SK-N-SH (cell line): ENCODE measurements at regions not wholly inside any gene's neighbourhood (a gene's known extent, or its start where the extent isn't known, plus 50 kb on each side); places are given as distances from the start of the nearest gene placed in this dataset.

Experiments
- CTCF ChIA-PET: fragments of 300-600, 350-600 bp; formaldehyde crosslinking; extraction: SDS; loops from one replicate; lab custom pipeline; 2021; lab: Yijun Ruan, JAX
- POLR2A ChIA-PET: fragments of 350-600 bp; sonication (Branson Sonifier 250); formaldehyde crosslinking; extraction: SDS; loops from one replicate; lab custom pipeline; 2020; ENCODE audit warnings: antibody characterized with exemption, inconsistent platforms; lab: Yijun Ruan, JAX
- DNase-seq: peaks from one replicate; pipeline ENCODE4 v3.0.0; 2012
- H2AFZ ChIP-seq: fragments of 200-600 bp; sonication (generic); 2 replicates; pipeline ENCODE4 v1.8.1; 2016; ENCODE audit warnings: antibody characterized with exemption, mild to moderate bottlenecking, low read depth
- H3F3A ChIP-seq: fragments of 200-600 bp; sonication (generic); replicated peaks from 2 replicates; pipeline ENCODE3; 2016; ENCODE audit warnings: antibody characterized with exemption, mild to moderate bottlenecking; ENCODE audit not compliant: insufficient read depth
- H3K27ac ChIP-seq, 2 experiments: fragments of 200-500 bp in 1 of 2; fragments of 200-600 bp in 1 of 2; sonication (Bioruptor generic) in 1 of 2; sonication (generic), shearing (Covaris generic) in 1 of 2; 2 replicates each; pipeline versions ENCODE4 v1.5.1 to v1.6.1; 2014 to 2016; ENCODE audit warnings: low read depth in 2 of 2, inconsistent platforms in 1 of 2, low read length in 1 of 2, mild to moderate bottlenecking in 1 of 2, mixed read lengths in 1 of 2
- H3K27me3 ChIP-seq: fragments of 200-600 bp; sonication (generic), shearing (Covaris generic); 2 replicates; pipeline ENCODE4 v1.6.1; 2016; ENCODE audit warnings: mixed run types; ENCODE audit not compliant: insufficient read depth
- H3K36me3 ChIP-seq, 2 experiments: fragments of 200-500 bp in 1 of 2; fragments of 200-600 bp in 1 of 2; sonication (Bioruptor generic) in 1 of 2; sonication (generic) in 1 of 2; replicated peaks in 1 of 2; 2 replicates each; pipeline versions ENCODE3 to v1.5.1; 2014 to 2016; ENCODE audit warnings: low read length in 1 of 2, mild to moderate bottlenecking in 1 of 2; ENCODE audit not compliant: insufficient read depth in 2 of 2, control insufficient read depth in 1 of 2
- H3K4me1 ChIP-seq, 2 experiments: fragments of 200-500 bp in 1 of 2; fragments of 200-600 bp in 1 of 2; sonication (Bioruptor generic) in 1 of 2; sonication (generic), shearing (Covaris generic) in 1 of 2; 2 replicates each; pipeline versions ENCODE4 v1.5.1 to v1.6.1; 2014 to 2016; ENCODE audit warnings: low read depth in 1 of 2, low read length in 1 of 2, mixed run types in 1 of 2; ENCODE audit not compliant: insufficient read depth in 2 of 2, control insufficient read depth in 1 of 2
- H3K4me2 ChIP-seq: fragments of 200-600 bp; sonication (generic), shearing (Covaris generic); 2 replicates; pipeline ENCODE4 v1.6.1; 2017; ENCODE audit warnings: mixed run types
- H3K4me3 ChIP-seq, 2 experiments: fragments of 200-500 bp in 1 of 2; fragments of 200-600 bp in 1 of 2; sonication (Bioruptor generic) in 1 of 2; sonication (generic), shearing (Covaris generic) in 1 of 2; 2 replicates each; pipeline versions ENCODE4 v1.5.1 to v1.8.1; 2014 to 2016; ENCODE audit warnings: low read depth in 2 of 2, inconsistent platforms in 1 of 2, low read length in 1 of 2, mild to moderate bottlenecking in 1 of 2, mixed read lengths in 1 of 2, moderate library complexity in 1 of 2
- H3K79me2 ChIP-seq: fragments of 200-600 bp; sonication (generic); 2 replicates; pipeline ENCODE4 v1.8.1; 2017; ENCODE audit warnings: mild to moderate bottlenecking; ENCODE audit not compliant: insufficient read depth
- H3K9ac ChIP-seq: fragments of 200-600 bp; sonication (generic); 2 replicates; pipeline ENCODE4 v1.6.1; 2017; ENCODE audit warnings: mixed run types
- H3K9me2 ChIP-seq: fragments of 200-600 bp; sonication (generic); 2 replicates; pipeline ENCODE4 v1.6.1; 2017; ENCODE audit warnings: mixed run types
- H3K9me3 ChIP-seq: fragments of 200-600 bp; sonication (generic); 2 replicates; pipeline ENCODE4 v1.6.1; 2017; ENCODE audit warnings: mixed run types, mild to moderate bottlenecking, moderate library complexity
- H4K20me1 ChIP-seq: fragments of 200-600 bp; sonication (generic); 2 replicates; pipeline ENCODE4 v1.6.1; 2017; ENCODE audit warnings: mild to moderate bottlenecking, mixed run types; ENCODE audit not compliant: insufficient read depth
- ELF1 ChIP-seq: IDR thresholded peaks from 2 replicates; pipeline ENCODE4 v1.4.0; 2012
- EZH2phosphoT487 ChIP-seq: fragments of 200-600 bp; sonication (generic); IDR thresholded peaks from 2 replicates; pipeline ENCODE4 v1.6.1; 2017; ENCODE audit warnings: low read depth, mixed run types, mild to moderate bottlenecking, antibody characterized with exemption, moderate library complexity, borderline replicate concordance
- FOXJ3 ChIP-seq: sonication (generic); formaldehyde crosslinking; IDR thresholded peaks from 2 replicates; pipeline ENCODE4 v1.5.1; 2020; ENCODE audit warnings: mild to moderate bottlenecking, missing genetic modification reagents
- GATA2 ChIP-seq: sonication (generic); formaldehyde crosslinking; IDR thresholded peaks from 2 replicates; pipeline ENCODE4 v1.5.0; 2020; ENCODE audit warnings: mild to moderate bottlenecking, missing genetic modification reagents
- IRF3 ChIP-seq: fragments of 150-350 bp; IDR thresholded peaks from 2 replicates; pipeline ENCODE4 v1.6.1; 2016; ENCODE audit warnings: mild to moderate bottlenecking, low read depth, low read length
- JUND ChIP-seq: IDR thresholded peaks from 2 replicates; pipeline ENCODE4 v1.4.0; 2012
- MXI1 ChIP-seq: IDR thresholded peaks from 2 replicates; pipeline ENCODE4 v1.6.1; 2012; ENCODE audit warnings: mild to moderate bottlenecking, low read depth, low read length, improper control_type of control experiment
- NFIC ChIP-seq: IDR thresholded peaks from 2 replicates; pipeline ENCODE4 v1.4.0; 2012; ENCODE audit warnings: borderline replicate concordance
- PBX3 ChIP-seq: IDR thresholded peaks from 2 replicates; pipeline ENCODE4; 2012
- RAD21 ChIP-seq: IDR thresholded peaks from 2 replicates; pipeline ENCODE4 v1.6.1; 2012; ENCODE audit warnings: mild to moderate bottlenecking, low read length
- REST ChIP-seq: IDR thresholded peaks from 2 replicates; pipeline ENCODE4 v1.6.1; 2012; ENCODE audit warnings: mild to moderate bottlenecking, low read depth, low read length, moderate library complexity
- RFX5 ChIP-seq: IDR thresholded peaks from 2 replicates; pipeline ENCODE4 v1.6.1; 2012; ENCODE audit warnings: mild to moderate bottlenecking, improper control_type of control experiment, low read length
- RXRA ChIP-seq: IDR thresholded peaks from 2 replicates; pipeline ENCODE4 v1.4.0; 2012; ENCODE audit warnings: low read depth, mild to moderate bottlenecking, borderline replicate concordance
- SMC3 ChIP-seq: IDR thresholded peaks from 2 replicates; pipeline ENCODE4 v1.6.1; 2012; ENCODE audit warnings: low read depth, low read length, improper control_type of control experiment
- TAF1 ChIP-seq: IDR thresholded peaks from 2 replicates; pipeline ENCODE4 v1.6.1; 2012; ENCODE audit warnings: low read depth, mild to moderate bottlenecking, low read length, moderate library complexity, borderline replicate concordance
- TCF12 ChIP-seq: IDR thresholded peaks from 2 replicates; pipeline ENCODE4 v1.4.0; 2012
- TEAD4 ChIP-seq: IDR thresholded peaks from 2 replicates; pipeline ENCODE4 v1.4.0; 2012; ENCODE audit warnings: mild to moderate bottlenecking, borderline replicate concordance; ENCODE audit not compliant: insufficient read depth
- ZBTB33 ChIP-seq: IDR thresholded peaks from 2 replicates; pipeline ENCODE4 v1.4.0; 2012; ENCODE audit warnings: low read depth, borderline replicate concordance
- WGBS: methylation state at CpG from one replicate; pipeline ENCODE4 v1.1.6; 2017; ENCODE audit warnings: low lambda C conversion rate; 5-methylcytosine and 5-hydroxymethylcytosine counted together

GRCh38 chr20:40472905-40473304 lies 216.1 kb downstream of the MAFB start:
- Histone ChIP-seq H3K36me3 (no peaks in the 10 kb centered on the region), H3K27ac (no peak overlapping the region), H3K9me3 (no peaks in the 10 kb centered on the region), H3K4me2 (no peak overlapping the region), H2AFZ (no peak overlapping the region), H3K9me2 (no peaks in the 10 kb centered on the region)
- DNase-seq, result no peak
- TF ChIP-seq TCF12, result no peak
- no peak for TF ChIP-seq TEAD4
- TF ChIP-seq ELF1, result no peak
- TF ChIP-seq GATA2, result no peak
- no peak for TF ChIP-seq REST
- TF ChIP-seq IRF3, result no peak
- TF ChIP-seq RXRA, result no peak
- no peak for TF ChIP-seq MXI1
- TF ChIP-seq PBX3, result no peak
- no peak for TF ChIP-seq EZH2phosphoT487
- TF ChIP-seq RFX5, result no peak
- TF ChIP-seq JUND, result no peak
- TF ChIP-seq, all 33 proteins: peak for 0
- H3K9ac ChIP-seq, result no peak overlapping the region
- no peaks in the 10 kb centered on the region for H3F3A ChIP-seq
- H3K27me3 ChIP-seq, result no peaks in the 10 kb centered on the region
- no peak overlapping the region for H3K4me3 ChIP-seq
- H4K20me1 ChIP-seq, result no peaks in the 10 kb centered on the region
- H3K79me2 ChIP-seq, result no peaks in the 10 kb centered on the region
- POLR2A ChIA-PET, result no interaction called here
- H3K4me1 ChIP-seq, result no peaks in the 10 kb centered on the region
- CTCF ChIA-PET, result no interaction called here
- WGBS, result 4% methylated on average over 1 of the region's 1 CpG

- Histone ChIP-seq H3K27ac (no peak overlapping the region), H4K20me1 (no peaks in the 10 kb centered on the region), H3K9me3 (no peaks in the 10 kb centered on the region), H3K9ac (no peak overlapping the region), H3K79me2 (no peaks in the 10 kb centered on the region), H3K27me3 (no peaks in the 10 kb centered on the region), H3K4me2 (no peak overlapping the region), H3K4me3 (no peak overlapping the region), H3F3A (no peaks in the 10 kb centered on the region), H2AFZ (no peak overlapping the region), H3K36me3 (no peaks in the 10 kb centered on the region), H3K4me1 (no peaks in the 10 kb centered on the region), H3K9me2 (no peaks in the 10 kb centered on the region)
- POLR2A ChIA-PET, result no interaction called here
- 54% methylated on average over 3 of the region's 4 CpGs for WGBS
- CTCF ChIA-PET, result interaction anchor here (0.6 to 1.1 kb wide), 9 partner anchors 13 to 1359 kb away, joined by 3 to 4 read pairs (median 3); no protein-coding TSS in a partner anchor
- DNase-seq, result peak; percentile 47
- TF ChIP-seq NFIC, result no peak
- peak; percentile 74 for TF ChIP-seq RAD21
- TF ChIP-seq SMC3, result peak; percentile 54
- no peak for TF ChIP-seq ZBTB33
- TF ChIP-seq TAF1, result no peak
- no peak for TF ChIP-seq FOXJ3
Measured at GRCh38 chr20:40471261-40471629, 217.8 kb downstream of the MAFB start.
